ENCODE measurements at regions not wholly inside any gene's neighbourhood (a gene's known extent, or its start where the extent isn't known, plus 50 kb on each side); places are given as distances from the start of the nearest gene placed in this dataset.
A peak's percentile ranks its signal among the peaks of the same experiment; 100 is the strongest.

GRCh38 chr12:89041078-89041477 lies 311.2 kb downstream of the DUSP6 start:
- TF ChIP-seq CTCF (IDR thresholded peaks at IDR 0.05; ENCODE audit: unreplicated experiment in 3 of 3): no peak
- Mint-ChIP-seq H3K9me3 (peaks cover 3% of the 10 kb centered on the region), H3K4me3 (no peak overlapping the region)

GRCh38 chr12:89040146-89040964 lies 311.9 kb downstream of the DUSP6 start:
- Mint-ChIP-seq H3K4me1 (peaks cover 16% of the 10 kb centered on the region), H3K27ac (peak overlapping the region in 1 of 3 experiments; percentile 11), H3K36me3 (ENCODE audit: low read depth) (no peaks in the 10 kb centered on the region), H3K27me3 (ENCODE audit: low read depth) (no peaks in the 10 kb centered on the region), H3K9me3 (peaks cover 3% of the 10 kb centered on the region), H3K4me3 (no peak overlapping the region)
- no peak for TF ChIP-seq CTCF (IDR thresholded peaks at IDR 0.05; ENCODE audit: unreplicated experiment in 3 of 3)

More at GRCh38 chr12:89041078-89041477, 311.2 kb downstream of the DUSP6 start:
- peaks cover 16% of the 10 kb centered on the region for H3K4me1 Mint-ChIP-seq
- H3K27ac Mint-ChIP-seq: no peak overlapping the region
- no peaks in the 10 kb centered on the region for H3K27me3 Mint-ChIP-seq (ENCODE audit: low read depth)
- H3K36me3 Mint-ChIP-seq (ENCODE audit: low read depth): no peaks in the 10 kb centered on the region

DNA sequence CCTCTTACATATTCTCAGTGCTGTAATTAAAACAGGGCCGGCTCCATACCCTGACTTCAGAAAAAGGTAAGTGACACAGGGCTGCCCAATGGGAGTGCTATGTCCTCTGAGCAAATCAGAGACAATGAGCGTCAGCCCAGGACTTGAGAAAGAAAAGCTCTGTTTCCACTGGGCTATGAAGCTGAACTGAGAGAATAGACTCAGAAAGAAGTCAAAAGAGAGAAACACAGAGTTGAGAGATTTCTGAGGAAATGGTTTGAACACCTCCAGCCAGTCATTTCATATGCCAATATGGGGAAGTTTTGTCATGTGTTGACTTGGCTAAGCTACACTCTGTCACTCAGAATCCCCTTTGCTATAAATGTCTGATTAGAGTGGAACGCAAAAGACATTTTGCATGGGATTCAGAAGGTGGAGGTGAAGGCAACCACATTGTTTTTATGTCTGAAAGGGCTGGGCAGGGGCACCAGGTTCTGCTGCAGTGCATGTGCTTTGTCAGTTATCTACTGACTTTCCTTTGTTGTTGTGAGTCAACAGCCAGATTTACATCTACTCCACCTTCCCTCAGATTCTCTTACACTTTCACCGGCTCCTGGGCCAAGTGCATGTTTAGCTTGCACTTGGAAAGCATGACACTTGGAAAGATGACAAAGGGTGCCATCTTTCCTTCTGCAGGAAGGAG lies 313.3 kb downstream of the DUSP6 start:
- H3K4me3 Mint-ChIP-seq: no peak overlapping the region
- no peaks in the 10 kb centered on the region for H3K36me3 Mint-ChIP-seq (ENCODE audit: low read depth)
- peaks cover 16% of the 10 kb centered on the region for H3K4me1 Mint-ChIP-seq
- H3K9me3 Mint-ChIP-seq: peaks cover 3% of the 10 kb centered on the region
- no peak overlapping the region for H3K27ac Mint-ChIP-seq
- H3K27me3 Mint-ChIP-seq (ENCODE audit: low read depth): no peaks in the 10 kb centered on the region
- no peak for TF ChIP-seq CTCF (IDR thresholded peaks at IDR 0.05; ENCODE audit: unreplicated experiment in 3 of 3)

- no peak for TF ChIP-seq CTCF (IDR thresholded peaks at IDR 0.05; ENCODE audit: unreplicated experiment in 3 of 3)
- H3K4me3 Mint-ChIP-seq: no peak overlapping the region
- peaks cover under 1% of the 10 kb centered on the region for H3K4me1 Mint-ChIP-seq
- H3K27me3 Mint-ChIP-seq (ENCODE audit: low read depth): peaks cover 5% of the 10 kb centered on the region
- no peak overlapping the region for H3K27ac Mint-ChIP-seq
- no peaks in the 10 kb centered on the region for H3K36me3 Mint-ChIP-seq (ENCODE audit: low read depth)
- H3K9me3 Mint-ChIP-seq: no peaks in the 10 kb centered on the region
Observed at GRCh38 chr12:89033062-89033461, 319.2 kb downstream of the DUSP6 start.

GRCh38 chr12:89029961-89030360 lies 322.3 kb downstream of the DUSP6 start:
- peaks cover 5% of the 10 kb centered on the region for H3K27me3 Mint-ChIP-seq (ENCODE audit: low read depth)
- H3K9me3 Mint-ChIP-seq: no peaks in the 10 kb centered on the region
- H3K4me3 Mint-ChIP-seq: no peak overlapping the region
- H3K4me1 Mint-ChIP-seq: no peaks in the 10 kb centered on the region
- H3K36me3 Mint-ChIP-seq (ENCODE audit: low read depth): no peaks in the 10 kb centered on the region
- no peak for TF ChIP-seq CTCF (IDR thresholded peaks at IDR 0.05; ENCODE audit: unreplicated experiment in 3 of 3)
- H3K27ac Mint-ChIP-seq: no peak overlapping the region
